ENCODE measurements at regions not wholly inside any gene's neighbourhood (a gene's known extent, or its start where the extent isn't known, plus 50 kb on each side); places are given as distances from the start of the nearest gene placed in this dataset.

GRCh38 chr1:242872521-242872920 lies 348.0 kb upstream of the PLD5 start:
- no peaks in the 10 kb centered on the region for H4K20me1 ChIP-seq (ENCODE audit: control insufficient read depth, extremely low read depth, insufficient read depth, low read length)
- FAIRE-seq = no peak
- no peaks in the 10 kb centered on the region for H3K27me3 ChIP-seq (ENCODE audit: control insufficient read depth, extremely low read depth, insufficient read depth, low read length)
- dilution Hi-C loops (cut with MboI; ENCODE audit: extremely low pct_ligation_motif_present, low sequenced_read_pairs) = no loop called here
- no peak overlapping the region for H3K9ac ChIP-seq (ENCODE audit: control insufficient read depth, extremely low read depth, insufficient read depth, low read length)
- H2AFZ ChIP-seq (ENCODE audit: control insufficient read depth, low read length) = no peak overlapping the region
- H3K9me1 ChIP-seq (ENCODE audit: control insufficient read depth, extremely low read depth, insufficient read depth, low read length) = no peaks in the 10 kb centered on the region
- no peak for DNase-seq (ENCODE audit: low read depth, low spot score)
- no peak overlapping the region for H3K4me3 ChIP-seq (ENCODE audit: control insufficient read depth in 2 of 3, extremely low read depth in 1 of 3, insufficient read depth in 2 of 3, low read depth in 1 of 3, low read length in 3 of 3)
- no peak overlapping the region for H3K4me2 ChIP-seq (ENCODE audit: control insufficient read depth, extremely low read depth, insufficient read depth, low read depth, low read length)
- H3K27ac ChIP-seq (ENCODE audit: control insufficient read depth, insufficient read depth, low read length) = no peak overlapping the region
- no peaks in the 10 kb centered on the region for H3K79me2 ChIP-seq (ENCODE audit: control insufficient read depth, insufficient read depth, low read length)
- H3K4me1 ChIP-seq (ENCODE audit: control insufficient read depth, extremely low read depth, insufficient read depth, low read length) = no peaks in the 10 kb centered on the region
- H3K36me3 ChIP-seq (ENCODE audit: control insufficient read depth in 2 of 2, extremely low read depth in 1 of 2, insufficient read depth in 2 of 2, low read length in 2 of 2) = no peaks in the 10 kb centered on the region
- TF ChIP-seq, protein P1, sequence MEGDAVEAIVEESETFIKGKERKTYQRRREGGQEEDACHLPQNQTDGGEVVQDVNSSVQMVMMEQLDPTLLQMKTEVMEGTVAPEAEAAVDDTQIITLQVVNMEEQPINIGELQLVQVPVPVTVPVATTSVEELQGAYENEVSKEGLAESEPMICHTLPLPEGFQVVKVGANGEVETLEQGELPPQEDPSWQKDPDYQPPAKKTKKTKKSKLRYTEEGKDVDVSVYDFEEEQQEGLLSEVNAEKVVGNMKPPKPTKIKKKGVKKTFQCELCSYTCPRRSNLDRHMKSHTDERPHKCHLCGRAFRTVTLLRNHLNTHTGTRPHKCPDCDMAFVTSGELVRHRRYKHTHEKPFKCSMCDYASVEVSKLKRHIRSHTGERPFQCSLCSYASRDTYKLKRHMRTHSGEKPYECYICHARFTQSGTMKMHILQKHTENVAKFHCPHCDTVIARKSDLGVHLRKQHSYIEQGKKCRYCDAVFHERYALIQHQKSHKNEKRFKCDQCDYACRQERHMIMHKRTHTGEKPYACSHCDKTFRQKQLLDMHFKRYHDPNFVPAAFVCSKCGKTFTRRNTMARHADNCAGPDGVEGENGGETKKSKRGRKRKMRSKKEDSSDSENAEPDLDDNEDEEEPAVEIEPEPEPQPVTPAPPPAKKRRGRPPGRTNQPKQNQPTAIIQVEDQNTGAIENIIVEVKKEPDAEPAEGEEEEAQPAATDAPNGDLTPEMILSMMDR (optimal IDR thresholded peaks at IDR 0.05 in 1 of 3, IDR thresholded peaks at IDR 0.05 in 1 of 3, conservative IDR thresholded peaks at IDR 0.05 in 1 of 3; ENCODE audit: extremely low read depth in 1 of 3, insufficient read depth in 2 of 3, low read length in 3 of 3) = no peak
- no peak for TF ChIP-seq EZH2 (IDR thresholded peaks at IDR 0.05; ENCODE audit: low read length)
- no peaks in the 10 kb centered on the region for H3K9me3 ChIP-seq (ENCODE audit: control insufficient read depth, low read depth, low read length)

- Histone ChIP-seq H3K27ac (ENCODE audit: control insufficient read depth, insufficient read depth, low read length) (no peak overlapping the region), H3K9me1 (ENCODE audit: control insufficient read depth, extremely low read depth, insufficient read depth, low read length) (no peaks in the 10 kb centered on the region), H2AFZ (ENCODE audit: control insufficient read depth, low read length) (no peak overlapping the region), H3K9ac (ENCODE audit: control insufficient read depth, extremely low read depth, insufficient read depth, low read length) (no peak overlapping the region), H3K4me3 (ENCODE audit: control insufficient read depth in 2 of 3, extremely low read depth in 1 of 3, insufficient read depth in 2 of 3, low read depth in 1 of 3, low read length in 3 of 3) (no peak overlapping the region), H3K79me2 (ENCODE audit: control insufficient read depth, insufficient read depth, low read length) (no peaks in the 10 kb centered on the region), H3K36me3 (ENCODE audit: control insufficient read depth in 2 of 2, extremely low read depth in 1 of 2, insufficient read depth in 2 of 2, low read length in 2 of 2) (no peaks in the 10 kb centered on the region), H3K4me1 (ENCODE audit: control insufficient read depth, extremely low read depth, insufficient read depth, low read length) (no peaks in the 10 kb centered on the region), H3K4me2 (ENCODE audit: control insufficient read depth, extremely low read depth, insufficient read depth, low read depth, low read length) (no peak overlapping the region), H3K9me3 (ENCODE audit: control insufficient read depth, low read depth, low read length) (no peaks in the 10 kb centered on the region), H3K27me3 (ENCODE audit: control insufficient read depth, extremely low read depth, insufficient read depth, low read length) (no peaks in the 10 kb centered on the region), H4K20me1 (ENCODE audit: control insufficient read depth, extremely low read depth, insufficient read depth, low read length) (no peaks in the 10 kb centered on the region)
- TF ChIP-seq, protein P1 (optimal IDR thresholded peaks at IDR 0.05 in 1 of 3, IDR thresholded peaks at IDR 0.05 in 1 of 3, conservative IDR thresholded peaks at IDR 0.05 in 1 of 3; ENCODE audit: extremely low read depth in 1 of 3, insufficient read depth in 2 of 3, low read length in 3 of 3) = no peak
- no peak for TF ChIP-seq EZH2 (IDR thresholded peaks at IDR 0.05; ENCODE audit: low read length)
- FAIRE-seq (no peak), DNase-seq (ENCODE audit: low read depth, low spot score) (no peak)
- dilution Hi-C loops (cut with MboI; ENCODE audit: extremely low pct_ligation_motif_present, low sequenced_read_pairs) = no loop called here
Observed at GRCh38 chr1:242871471-242872030, 347.1 kb upstream of the PLD5 start.

Data from keratinocyte (primary cell).